OCI-LY1 (cell line): ENCODE measurements at regions not wholly inside any gene's neighbourhood (a gene's known extent, or its start where the extent isn't known, plus 50 kb on each side); places are given as distances from the start of the nearest gene placed in this dataset.

ENCODE experiments used
- H2AFZ ChIP-seq: fragments of 200-600 bp; sonication (generic), shearing (Covaris generic); 2 replicates; pipeline ENCODE4 v1.6.0; 2014; ENCODE audit warnings: antibody characterized with exemption, mild to moderate bottlenecking, low read length
- H3F3A ChIP-seq: fragments of 200-600 bp; sonication (generic), shearing (Covaris generic); 2 replicates; pipeline ENCODE4 v1.6.0; 2014; ENCODE audit warnings: mild to moderate bottlenecking, antibody characterized with exemption, low read length, moderate library complexity; ENCODE audit not compliant: insufficient read depth
- H3K27ac ChIP-seq: fragments of 200-600 bp; sonication (generic); 2 replicates; pipeline ENCODE4 v1.5.1; 2014; ENCODE audit warnings: low read length, mixed run types, mild to moderate bottlenecking, low read depth; ENCODE audit not compliant: poor library complexity, severe bottlenecking
- H3K27me3 ChIP-seq: fragments of 200-600 bp; sonication (generic); 2 replicates; pipeline ENCODE4 v1.6.0; 2014; ENCODE audit warnings: antibody characterized with exemption, mild to moderate bottlenecking, low read length, moderate library complexity; ENCODE audit not compliant: insufficient read depth
- H3K36me3 ChIP-seq: fragments of 200-600 bp; sonication (generic); 2 replicates; pipeline ENCODE4 v1.6.1; 2014; ENCODE audit warnings: mild to moderate bottlenecking, antibody characterized with exemption, low read length, moderate library complexity, mixed read lengths; ENCODE audit not compliant: insufficient read depth
- H3K4me1 ChIP-seq: fragments of 200-600 bp; sonication (generic); 2 replicates; pipeline ENCODE4 v1.5.1; 2014; ENCODE audit warnings: mild to moderate bottlenecking, low read length, moderate library complexity; ENCODE audit not compliant: insufficient read depth, severe bottlenecking
- H3K4me2 ChIP-seq: fragments of 200-600 bp; sonication (generic), shearing (Covaris generic); 2 replicates; pipeline ENCODE4 v1.6.1; 2014; ENCODE audit warnings: low read length
- H3K4me3 ChIP-seq: fragments of 200-600 bp; sonication (generic); 2 replicates; pipeline ENCODE4 v1.5.1; 2014; ENCODE audit warnings: low read length, low read depth, mild to moderate bottlenecking, mixed read lengths; ENCODE audit not compliant: poor library complexity, severe bottlenecking
- H3K79me2 ChIP-seq: fragments of 200-600 bp; shearing (Covaris generic); 2 replicates; pipeline ENCODE4 v1.6.1; 2016; ENCODE audit warnings: mixed run types, low read length, mixed read lengths; ENCODE audit not compliant: insufficient read depth
- H3K9ac ChIP-seq: fragments of 200-600 bp; sonication (generic), shearing (Covaris generic); 2 replicates; pipeline ENCODE4 v1.6.1; 2014; ENCODE audit warnings: mild to moderate bottlenecking, low read length, mixed read lengths
- H3K9me2 ChIP-seq: fragments of 200-600 bp; sonication (generic), shearing (Covaris generic); 2 replicates; pipeline ENCODE4 v1.6.1; 2014; ENCODE audit warnings: low read depth, mild to moderate bottlenecking, low read length, mixed read lengths
- H3K9me3 ChIP-seq: fragments of 200-600 bp; shearing (Covaris generic); 2 replicates; pipeline ENCODE4 v1.6.1; 2014; ENCODE audit warnings: low read length, mixed read lengths
- H4K20me1 ChIP-seq: fragments of 200-600 bp; sonication (generic), shearing (Covaris generic); 2 replicates; pipeline ENCODE4 v1.6.0; 2016; ENCODE audit warnings: mild to moderate bottlenecking, low read length; ENCODE audit not compliant: insufficient read depth
- EZH2 ChIP-seq: fragments of 200-600 bp; sonication (generic), shearing (Covaris generic); IDR thresholded peaks from 2 replicates; pipeline ENCODE4 v1.8.0; 2017; ENCODE audit warnings: borderline replicate concordance, mixed run types, mild to moderate bottlenecking, antibody characterized with exemption, low read length, moderate library complexity, mixed read lengths
- TF ChIP-seq, protein P1 (sequence below): fragments of 200-600 bp; sonication (generic), shearing (Covaris generic); IDR thresholded peaks from 2 replicates; pipeline ENCODE4 v1.5.1; 2017; ENCODE audit warnings: mild to moderate bottlenecking, antibody characterized with exemption, low read length, moderate library complexity, mixed read lengths

GRCh38 chr10:29788113-29788512 lies 153.3 kb upstream of the SVIL start:
- no peaks in the 10 kb centered on the region for H3K9me2 ChIP-seq
- no peak overlapping the region for H3K27ac ChIP-seq
- no peak overlapping the region for H3K9ac ChIP-seq
- TF ChIP-seq EZH2, result no peak
- TF ChIP-seq, protein P1, sequence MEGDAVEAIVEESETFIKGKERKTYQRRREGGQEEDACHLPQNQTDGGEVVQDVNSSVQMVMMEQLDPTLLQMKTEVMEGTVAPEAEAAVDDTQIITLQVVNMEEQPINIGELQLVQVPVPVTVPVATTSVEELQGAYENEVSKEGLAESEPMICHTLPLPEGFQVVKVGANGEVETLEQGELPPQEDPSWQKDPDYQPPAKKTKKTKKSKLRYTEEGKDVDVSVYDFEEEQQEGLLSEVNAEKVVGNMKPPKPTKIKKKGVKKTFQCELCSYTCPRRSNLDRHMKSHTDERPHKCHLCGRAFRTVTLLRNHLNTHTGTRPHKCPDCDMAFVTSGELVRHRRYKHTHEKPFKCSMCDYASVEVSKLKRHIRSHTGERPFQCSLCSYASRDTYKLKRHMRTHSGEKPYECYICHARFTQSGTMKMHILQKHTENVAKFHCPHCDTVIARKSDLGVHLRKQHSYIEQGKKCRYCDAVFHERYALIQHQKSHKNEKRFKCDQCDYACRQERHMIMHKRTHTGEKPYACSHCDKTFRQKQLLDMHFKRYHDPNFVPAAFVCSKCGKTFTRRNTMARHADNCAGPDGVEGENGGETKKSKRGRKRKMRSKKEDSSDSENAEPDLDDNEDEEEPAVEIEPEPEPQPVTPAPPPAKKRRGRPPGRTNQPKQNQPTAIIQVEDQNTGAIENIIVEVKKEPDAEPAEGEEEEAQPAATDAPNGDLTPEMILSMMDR, result no peak
- no peak overlapping the region for H3K4me2 ChIP-seq
- no peak overlapping the region for H2AFZ ChIP-seq
- H3F3A ChIP-seq, result no peaks in the 10 kb centered on the region
- no peaks in the 10 kb centered on the region for H3K36me3 ChIP-seq
- no peaks in the 10 kb centered on the region for H3K9me3 ChIP-seq
- no peak overlapping the region for H3K4me3 ChIP-seq
- H3K79me2 ChIP-seq, result no peaks in the 10 kb centered on the region
- H3K4me1 ChIP-seq, result no peaks in the 10 kb centered on the region
- H4K20me1 ChIP-seq, result no peaks in the 10 kb centered on the region
- no peaks in the 10 kb centered on the region for H3K27me3 ChIP-seq

GRCh38 chr10:29785701-29786100 lies 150.9 kb upstream of the SVIL start:
- Histone ChIP-seq H3K9ac (no peak overlapping the region), H3F3A (no peaks in the 10 kb centered on the region), H2AFZ (no peak overlapping the region), H3K4me1 (no peaks in the 10 kb centered on the region), H3K4me3 (no peak overlapping the region), H4K20me1 (no peaks in the 10 kb centered on the region), H3K4me2 (no peak overlapping the region), H3K9me3 (no peaks in the 10 kb centered on the region), H3K27me3 (no peaks in the 10 kb centered on the region), H3K79me2 (no peaks in the 10 kb centered on the region), H3K9me2 (no peaks in the 10 kb centered on the region), H3K36me3 (no peaks in the 10 kb centered on the region), H3K27ac (no peak overlapping the region)
- no peak for TF ChIP-seq EZH2
- TF ChIP-seq, protein P1, result no peak

- H3F3A ChIP-seq, result no peaks in the 10 kb centered on the region
- H3K9me2 ChIP-seq, result no peaks in the 10 kb centered on the region
- no peaks in the 10 kb centered on the region for H3K4me1 ChIP-seq
- no peaks in the 10 kb centered on the region for H3K79me2 ChIP-seq
- TF ChIP-seq, protein P1, result no peak
- TF ChIP-seq EZH2, result no peak
- H3K4me2 ChIP-seq, result no peak overlapping the region
- H3K27me3 ChIP-seq, result no peaks in the 10 kb centered on the region; the same call in 1 of the 2 replicates
- H3K9ac ChIP-seq, result no peak overlapping the region
- no peaks in the 10 kb centered on the region for H3K9me3 ChIP-seq
- H3K4me3 ChIP-seq, result no peak overlapping the region
- H2AFZ ChIP-seq, result no peak overlapping the region
- no peaks in the 10 kb centered on the region for H4K20me1 ChIP-seq
- no peak overlapping the region for H3K27ac ChIP-seq
- H3K36me3 ChIP-seq, result no peaks in the 10 kb centered on the region
Observed at GRCh38 chr10:29784175-29784773, 149.5 kb upstream of the SVIL start.
